ENCODE measurements at regions not wholly inside any gene's neighbourhood (a gene's known extent, or its start where the extent isn't known, plus 50 kb on each side); places are given as distances from the start of the nearest gene placed in this dataset.

- TF ChIP-seq POLR2A (IDR thresholded peaks at IDR 0.05): no peak
- no peak for TF ChIP-seq EP300 (IDR thresholded peaks at IDR 0.05)
- TF ChIP-seq CTCF (IDR thresholded peaks at IDR 0.05): no peak
- TF ChIP-seq POLR2AphosphoS5 (IDR thresholded peaks at IDR 0.05): no peak
Observed at GRCh38 chr2:10252661-10253060, 50.0 kb upstream of the HPCAL1 start.
